Mesenchymal stem cell (in vitro differentiated cells and primary cell): ENCODE measurements at regions not wholly inside any gene's neighbourhood (a gene's known extent, or its start where the extent isn't known, plus 50 kb on each side); places are given as distances from the start of the nearest gene placed in this dataset.
A peak's percentile ranks its signal among the peaks of the same experiment; 100 is the strongest.

Experiments used
- DNase-seq: peaks from one replicate; pipeline ENCODE4 v3.0.0-alpha.2; 2013
- H2AFZ ChIP-seq: one replicate; pipeline ENCODE4 v1.6.1; 2013; ENCODE audit warnings: low read depth, mild to moderate bottlenecking, control low read depth, inconsistent platforms, low read length, moderate library complexity
- H2AK5ac ChIP-seq: 2 replicates; pipeline ENCODE4 v1.6.1; 2013; ENCODE audit warnings: low read length, moderate library complexity, mild to moderate bottlenecking, inconsistent platforms; ENCODE audit not compliant: severe bottlenecking
- H2BK120ac ChIP-seq: one replicate; pipeline ENCODE4 v1.6.1; 2013; ENCODE audit warnings: low read depth, mild to moderate bottlenecking, inconsistent platforms, low read length, moderate library complexity
- H2BK12ac ChIP-seq, 2 experiments: one replicate each; pipeline ENCODE4 v1.6.1; 2013; ENCODE audit warnings: inconsistent platforms in 2 of 2, low read length in 2 of 2, mild to moderate bottlenecking in 2 of 2, moderate library complexity in 2 of 2, control low read depth in 1 of 2
- H2BK15ac ChIP-seq: one replicate; pipeline ENCODE4 v1.6.1; 2013; ENCODE audit warnings: mild to moderate bottlenecking, low read depth, inconsistent platforms; ENCODE audit not compliant: poor library complexity, severe bottlenecking
- H2BK5ac ChIP-seq: 2 replicates; pipeline ENCODE4 v1.6.1; 2013; ENCODE audit warnings: low read depth, mild to moderate bottlenecking, low read length, control low read depth, inconsistent platforms; ENCODE audit not compliant: poor library complexity, severe bottlenecking
- H3K14ac ChIP-seq, 2 experiments: one replicate each; pipeline ENCODE4 v1.6.1; 2013; ENCODE audit warnings: inconsistent platforms in 2 of 2, low read length in 2 of 2, control low read depth in 1 of 2, mild to moderate bottlenecking in 1 of 2, moderate library complexity in 1 of 2
- H3K18ac ChIP-seq, 2 experiments: one replicate each; pipeline ENCODE4 v1.6.1; 2013; ENCODE audit warnings: inconsistent platforms in 2 of 2, low read length in 2 of 2, control low read depth in 1 of 2, low read depth in 1 of 2, mild to moderate bottlenecking in 1 of 2
- H3K23ac ChIP-seq, 2 experiments: one replicate each; pipeline ENCODE4 v1.6.1; 2013; ENCODE audit warnings: inconsistent platforms in 2 of 2, low read length in 2 of 2, mild to moderate bottlenecking in 2 of 2, moderate library complexity in 2 of 2, control low read depth in 1 of 2
- H3K27ac ChIP-seq: 2 replicates; pipeline ENCODE4 v1.5.1; 2013; ENCODE audit warnings: mild to moderate bottlenecking, moderate library complexity, low read length, control low read depth, inconsistent platforms; ENCODE audit not compliant: poor library complexity, severe bottlenecking
- H3K27me3 ChIP-seq, 2 experiments: 2 replicates each; pipeline versions ENCODE4 v1.6.1 to v1.7.0; 2013; ENCODE audit warnings: low read length in 2 of 2, mild to moderate bottlenecking in 2 of 2, moderate library complexity in 2 of 2, control low read depth in 1 of 2, inconsistent platforms in 1 of 2; ENCODE audit not compliant: control insufficient read depth in 1 of 2, insufficient read depth in 1 of 2
- H3K36me3 ChIP-seq, 2 experiments: 2 replicates each; pipeline versions ENCODE4 v1.6.1 to v1.7.0; 2013; ENCODE audit warnings: low read length in 2 of 2, control low read depth in 1 of 2, inconsistent platforms in 1 of 2, low read depth in 1 of 2, mild to moderate bottlenecking in 1 of 2; ENCODE audit not compliant: insufficient read depth in 2 of 2, control insufficient read depth in 1 of 2
- H3K4ac ChIP-seq, 2 experiments: one replicate each; pipeline ENCODE4 v1.6.1; 2013; ENCODE audit warnings: inconsistent platforms in 2 of 2, low read length in 2 of 2, mild to moderate bottlenecking in 2 of 2, moderate library complexity in 2 of 2, control low read depth in 1 of 2, low read depth in 1 of 2
- H3K4me1 ChIP-seq: 2 replicates; pipeline ENCODE4 v1.6.1; 2013; ENCODE audit warnings: low read depth, low read length, control low read depth; ENCODE audit not compliant: control insufficient read depth, insufficient read depth
- H3K4me2 ChIP-seq: 2 replicates; pipeline ENCODE4 v1.6.1; 2013; ENCODE audit warnings: low read length, mild to moderate bottlenecking, inconsistent platforms; ENCODE audit not compliant: poor library complexity, severe bottlenecking
- H3K4me3 ChIP-seq, 2 experiments: 2 replicates each; pipeline versions ENCODE4 v1.5.1 to v1.7.0; 2013; ENCODE audit warnings: low read length in 2 of 2, mild to moderate bottlenecking in 2 of 2, control low read depth in 1 of 2, low read depth in 1 of 2; ENCODE audit not compliant: insufficient read depth in 1 of 2
- H3K79me1 ChIP-seq: replicated peaks from 2 replicates; pipeline ENCODE4 v1.6.1; 2013; ENCODE audit warnings: mild to moderate bottlenecking, control low read depth, low read length, inconsistent platforms; ENCODE audit not compliant: poor library complexity, severe bottlenecking
- H3K9ac ChIP-seq: 2 replicates; pipeline ENCODE4 v1.7.0; 2013; ENCODE audit warnings: mild to moderate bottlenecking, low read length, moderate library complexity
- H3K9me3 ChIP-seq: 2 replicates; pipeline ENCODE4 v1.7.0; 2013; ENCODE audit warnings: mild to moderate bottlenecking, low read length; ENCODE audit not compliant: control insufficient read depth
- H4K8ac ChIP-seq: one replicate; pipeline ENCODE4 v1.6.1; 2013; ENCODE audit warnings: inconsistent platforms, mild to moderate bottlenecking, low read length, moderate library complexity
- H4K91ac ChIP-seq: one replicate; pipeline ENCODE4 v1.6.1; 2013; ENCODE audit warnings: mild to moderate bottlenecking, low read length, inconsistent platforms
- WGBS: methylation state at CpG from one replicate; pipeline ENCODE4 v1.1.7; 2013; ENCODE audit warnings: mixed read lengths; 5-methylcytosine and 5-hydroxymethylcytosine counted together

DNA sequence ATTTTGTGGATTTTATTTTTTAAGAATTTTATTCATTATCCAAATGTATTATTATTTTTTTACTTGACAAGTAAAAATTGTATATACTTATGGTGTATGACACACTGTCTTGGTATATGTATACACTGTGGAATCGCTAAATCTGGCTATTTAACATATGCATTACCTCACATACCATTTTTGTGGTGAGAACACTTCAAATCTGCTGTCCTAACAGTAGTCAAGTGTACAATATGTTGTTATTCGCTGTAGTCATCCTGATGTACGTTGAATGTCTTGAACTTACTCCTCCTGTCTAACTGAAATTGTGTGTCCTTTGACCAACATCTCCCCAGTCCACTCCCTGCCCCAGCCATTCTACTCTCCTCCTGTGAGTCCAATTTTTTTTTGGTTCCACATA, 153.2 kb upstream of the PTPRM start:
- Histone ChIP-seq H4K8ac (no peak overlapping the region), H4K91ac (no peak overlapping the region), H3K18ac (no peak overlapping the region), H3K36me3 (no peaks in the 10 kb centered on the region), H2BK5ac (no peak overlapping the region), H3K9ac (no peak overlapping the region), H3K4ac (no peak overlapping the region), H3K4me1 (peaks cover 2% of the 10 kb centered on the region), H3K9me3 (no peaks in the 10 kb centered on the region), H3K27me3 (no peaks in the 10 kb centered on the region), H3K14ac (no peak overlapping the region), H2BK15ac (no peak overlapping the region), H2BK120ac (no peak overlapping the region), H3K23ac (no peak overlapping the region), H2BK12ac (no peak overlapping the region), H3K27ac (no peak overlapping the region), H3K4me3 (no peak overlapping the region), H3K4me2 (no peak overlapping the region), H3K79me1 (no peaks in the 10 kb centered on the region), H2AK5ac (no peak overlapping the region), H2AFZ (no peak overlapping the region)
- DNase-seq = peak; percentile 30
- WGBS = 88% methylated on average over 2 of the region's 3 CpGs

DNA sequence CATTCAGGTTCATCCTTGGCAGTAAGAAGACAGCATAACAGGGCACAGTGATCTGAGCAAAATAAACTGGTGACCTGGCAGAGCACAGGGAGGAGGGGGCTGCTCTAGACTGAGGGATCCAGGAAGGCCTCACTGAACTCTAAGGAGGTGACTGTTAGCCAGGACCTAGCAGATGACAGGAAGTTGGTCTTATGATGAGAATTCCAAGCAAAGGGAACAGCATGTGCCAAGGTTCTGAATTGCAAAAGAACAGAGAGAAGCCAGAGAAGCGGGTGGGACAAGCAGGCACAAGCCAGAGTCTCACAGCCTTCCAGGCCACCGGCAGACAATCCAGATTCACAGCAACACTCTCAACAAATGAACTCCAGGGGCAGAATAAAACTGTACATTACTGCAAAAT, 152.7 kb upstream of the PTPRM start:
- Histone ChIP-seq H2BK12ac (no peak overlapping the region), H4K8ac (no peak overlapping the region), H3K27ac (no peak overlapping the region), H3K9me3 (no peaks in the 10 kb centered on the region), H2BK15ac (no peak overlapping the region), H3K9ac (no peak overlapping the region), H3K18ac (no peak overlapping the region), H3K4ac (no peak overlapping the region), H3K14ac (no peak overlapping the region), H2AK5ac (no peak overlapping the region), H3K79me1 (no peaks in the 10 kb centered on the region), H3K23ac (no peak overlapping the region), H4K91ac (no peak overlapping the region), H3K4me1 (peaks cover 2% of the 10 kb centered on the region), H2AFZ (no peak overlapping the region), H2BK120ac (no peak overlapping the region), H3K36me3 (no peaks in the 10 kb centered on the region), H3K4me2 (no peak overlapping the region), H2BK5ac (no peak overlapping the region), H3K27me3 (no peaks in the 10 kb centered on the region), H3K4me3 (no peak overlapping the region)
- 50% methylated on average over 2 of the region's 2 CpGs for WGBS
- DNase-seq = peak; percentile 36

DNA sequence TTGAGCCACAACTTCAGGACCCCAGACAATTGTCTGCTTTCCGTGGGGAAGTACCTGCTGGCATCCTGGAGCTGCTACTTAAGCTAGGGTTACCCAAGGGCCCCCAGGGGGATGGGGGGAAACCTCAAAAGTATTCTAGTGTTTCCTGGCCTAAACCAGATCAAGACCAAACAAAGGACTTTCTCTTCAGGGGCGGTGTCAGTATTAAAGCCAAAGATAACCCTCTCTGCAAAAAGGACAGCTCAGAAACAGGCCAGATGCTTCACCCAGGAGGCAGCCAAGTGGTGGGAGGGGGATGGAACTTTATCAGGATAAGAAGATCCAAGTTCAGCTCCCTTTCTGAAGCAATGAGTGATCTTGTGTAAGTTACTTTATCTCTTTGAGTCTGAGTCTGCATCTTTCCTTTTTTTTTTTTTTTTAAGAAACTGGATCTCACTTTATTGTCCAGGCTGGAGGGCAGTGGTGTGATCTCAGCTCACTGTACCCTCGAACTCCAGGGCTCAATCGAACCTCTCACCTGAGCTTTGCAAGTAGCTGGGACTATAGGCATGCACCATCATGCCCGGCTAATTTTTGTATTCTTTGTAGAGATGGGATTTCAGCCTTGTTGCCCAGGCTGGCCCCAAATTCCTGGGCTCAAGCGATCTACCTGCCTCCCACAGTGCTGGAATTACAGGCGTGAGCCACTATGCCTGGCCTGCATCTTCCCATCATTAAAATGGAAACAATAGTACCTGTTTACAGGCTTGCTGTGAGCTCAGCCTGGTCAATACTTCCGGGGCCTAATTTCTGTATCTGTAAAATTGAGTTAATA, 151.8 kb upstream of the PTPRM start:
- Histone ChIP-seq H4K8ac (no peak overlapping the region), H3K18ac (no peak overlapping the region), H3K9me3 (no peaks in the 10 kb centered on the region), H3K36me3 (no peaks in the 10 kb centered on the region), H3K27me3 (no peaks in the 10 kb centered on the region), H2AK5ac (no peak overlapping the region), H2BK15ac (no peak overlapping the region), H2BK12ac (no peak overlapping the region), H3K4ac (no peak overlapping the region), H3K4me3 (no peak overlapping the region), H4K91ac (no peak overlapping the region), H3K23ac (no peak overlapping the region), H3K79me1 (no peaks in the 10 kb centered on the region), H2BK120ac (no peak overlapping the region), H3K14ac (no peak overlapping the region), H3K9ac (no peak overlapping the region), H3K27ac (no peak overlapping the region), H3K4me2 (no peak overlapping the region), H3K4me1 (peaks cover 2% of the 10 kb centered on the region), H2BK5ac (no peak overlapping the region), H2AFZ (no peak overlapping the region)
- peak; percentile 2 for DNase-seq
- WGBS = 84% methylated on average over 8 of the region's 8 CpGs

DNA sequence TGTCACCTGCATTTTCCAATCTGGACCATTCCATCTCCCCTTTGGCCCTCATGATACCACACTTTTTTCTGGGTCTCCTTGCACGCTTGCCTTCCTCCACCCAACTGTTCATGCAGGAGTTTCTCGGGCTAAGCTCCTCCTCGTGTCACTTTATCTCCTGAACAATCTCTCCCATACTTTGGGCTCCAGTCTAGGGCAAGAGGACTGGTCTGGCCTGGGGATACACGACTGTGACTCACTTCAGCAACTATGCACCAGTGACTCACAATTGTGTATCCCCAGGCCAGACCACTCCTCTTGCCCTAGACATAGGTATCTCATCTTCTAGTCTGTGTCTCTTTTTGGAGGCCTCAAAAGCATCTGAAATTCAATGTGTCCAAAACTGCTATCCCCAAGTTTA, 149.4 kb upstream of the PTPRM start:
- no peak overlapping the region for H2BK15ac ChIP-seq
- H3K27me3 ChIP-seq = no peaks in the 10 kb centered on the region
- no peak overlapping the region for H3K27ac ChIP-seq
- H3K4me2 ChIP-seq = no peak overlapping the region
- WGBS = 32% methylated on average over 4 of the region's 4 CpGs
- H2BK12ac ChIP-seq = no peak overlapping the region
- H3K18ac ChIP-seq = no peak overlapping the region
- H2BK120ac ChIP-seq = no peak overlapping the region
- no peaks in the 10 kb centered on the region for H3K79me1 ChIP-seq
- H2AFZ ChIP-seq = no peak overlapping the region
- H3K4me3 ChIP-seq = no peak overlapping the region
- peaks cover 2% of the 10 kb centered on the region for H3K4me1 ChIP-seq
- no peak overlapping the region for H3K23ac ChIP-seq
- H2BK5ac ChIP-seq = no peak overlapping the region
- no peaks in the 10 kb centered on the region for H3K36me3 ChIP-seq
- H3K9me3 ChIP-seq = no peaks in the 10 kb centered on the region
- H4K8ac ChIP-seq = no peak overlapping the region
- H2AK5ac ChIP-seq = no peak overlapping the region
- no peak overlapping the region for H3K4ac ChIP-seq
- DNase-seq = peak; percentile 66
- no peak overlapping the region for H4K91ac ChIP-seq
- H3K14ac ChIP-seq = no peak overlapping the region
- H3K9ac ChIP-seq = no peak overlapping the region
